ENCODE measurements at regions not wholly inside any gene's neighbourhood (a gene's known extent, or its start where the extent isn't known, plus 50 kb on each side); places are given as distances from the start of the nearest gene placed in this dataset.
A peak's percentile ranks its signal among the peaks of the same experiment; 100 is the strongest.
"Not testable (repeated sequence)": the region's sequence is repeated elsewhere in the genome, so short reads cannot be mapped to it uniquely, and the experiment has no call there.

DNA sequence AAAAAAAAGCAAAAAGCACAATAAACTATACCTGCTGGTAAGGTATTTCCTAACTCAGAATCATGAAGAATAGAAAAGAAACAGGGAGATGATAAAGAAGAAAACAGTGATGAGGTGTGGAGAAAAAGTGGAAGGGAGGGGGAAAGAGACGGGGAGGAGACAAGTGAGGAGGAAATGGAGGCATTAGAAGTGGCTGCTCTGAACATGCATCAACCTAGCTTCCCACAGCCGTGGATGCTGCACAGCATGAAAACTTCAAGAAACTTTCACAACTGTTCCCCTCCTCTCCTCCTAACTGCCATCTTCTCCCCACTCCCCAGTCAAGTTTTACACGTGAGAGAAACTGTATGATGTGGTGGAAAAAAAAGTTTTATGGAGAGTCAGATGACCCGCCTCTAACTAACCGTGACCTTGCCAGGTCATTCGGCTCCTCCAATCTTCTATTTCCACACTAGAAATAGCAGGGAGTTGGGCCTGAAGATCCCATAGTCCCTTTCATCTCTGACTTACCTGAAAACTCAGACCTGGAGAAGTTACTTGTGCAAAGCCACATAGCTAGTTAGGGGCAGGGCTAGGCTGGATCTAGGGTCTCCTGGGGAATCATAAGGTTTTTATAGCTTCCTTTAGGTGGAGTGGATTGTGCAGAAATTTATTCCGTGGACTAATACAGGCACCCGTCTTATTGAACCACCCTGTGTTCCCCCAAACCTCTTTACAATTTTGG is 461.9 kb downstream of the KLF5 start:
- Mint-ChIP-seq H3K27ac (peak overlapping the region; percentile 86 to 91), H3K9me3 (peaks cover 0 to 7% of the 10 kb centered on the region in 2 donors), H3K36me3 (no peaks in the 10 kb centered on the region)
- DNase-seq (ENCODE audit: low spot score in 2 of 2) (peak in 1 of 2 donors; percentile 3), ATAC-seq (peak; percentile 41 to 74)

DNA sequence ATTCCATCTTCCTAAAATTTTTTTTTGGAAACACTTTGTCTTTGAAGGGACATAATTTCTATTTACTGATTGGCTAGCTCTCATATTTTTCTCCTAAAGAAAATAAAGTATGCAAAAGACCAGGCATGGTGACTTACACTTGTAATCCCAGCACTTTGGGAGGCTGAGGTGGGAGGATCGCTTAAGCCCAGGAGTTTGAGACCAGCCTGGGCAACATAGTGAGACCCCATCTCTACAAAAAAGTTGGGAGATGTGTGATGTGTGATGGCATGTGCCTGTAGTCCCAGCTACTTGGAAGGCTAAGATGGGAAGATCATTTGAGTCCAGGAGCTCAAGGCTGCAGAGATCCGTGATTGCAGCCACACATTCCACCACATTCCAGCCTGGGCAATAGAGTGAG is 461.3 kb downstream of the KLF5 start:
- peak overlapping the region; percentile 86 to 91 for H3K27ac Mint-ChIP-seq
- not testable (repeated sequence) for ATAC-seq; H3K36me3 Mint-ChIP-seq; DNase-seq (ENCODE audit: low spot score in 2 of 2); H3K9me3 Mint-ChIP-seq

DNA sequence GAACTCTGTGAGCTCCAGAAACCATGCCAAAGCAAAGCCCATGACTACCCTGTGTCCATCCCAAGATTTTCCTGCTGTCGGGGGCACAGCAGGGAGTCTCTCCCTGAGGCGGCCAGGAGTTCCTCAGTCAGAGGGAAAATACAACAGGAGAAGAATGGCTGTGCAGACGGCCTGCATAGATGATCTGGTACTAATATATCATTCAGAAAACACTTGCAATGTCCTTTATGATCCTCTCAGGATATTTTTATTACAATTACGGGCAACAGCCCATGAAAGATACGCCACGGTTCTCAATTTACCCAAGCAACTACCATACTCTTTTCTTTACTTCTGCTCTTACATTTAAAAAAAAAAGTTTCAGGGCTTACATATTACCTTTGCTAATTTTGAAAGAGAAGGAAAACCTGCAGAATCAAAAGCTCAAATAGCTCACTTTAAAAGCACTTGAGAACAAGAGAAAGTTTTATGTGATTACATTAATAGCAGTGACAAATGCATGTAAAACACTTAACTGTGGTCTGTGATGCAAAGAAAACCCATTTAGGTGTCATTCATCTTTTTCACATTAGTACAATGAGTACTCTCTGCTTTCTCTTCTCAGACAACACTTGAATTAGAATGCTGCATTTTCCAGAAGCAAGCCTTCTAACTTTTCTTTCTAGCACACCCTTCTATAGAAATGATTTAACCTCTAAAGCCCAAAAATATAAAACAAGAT is 460.8 kb downstream of the KLF5 start:
- H3K9me3 Mint-ChIP-seq = peaks cover 0 to 7% of the 10 kb centered on the region in 2 donors
- DNase-seq (ENCODE audit: low spot score in 2 of 2) (no peak), ATAC-seq (no peak)
- H3K36me3 Mint-ChIP-seq = no peaks in the 10 kb centered on the region
- peak overlapping the region in 1 of 2 donors; percentile 86 for H3K27ac Mint-ChIP-seq

DNA sequence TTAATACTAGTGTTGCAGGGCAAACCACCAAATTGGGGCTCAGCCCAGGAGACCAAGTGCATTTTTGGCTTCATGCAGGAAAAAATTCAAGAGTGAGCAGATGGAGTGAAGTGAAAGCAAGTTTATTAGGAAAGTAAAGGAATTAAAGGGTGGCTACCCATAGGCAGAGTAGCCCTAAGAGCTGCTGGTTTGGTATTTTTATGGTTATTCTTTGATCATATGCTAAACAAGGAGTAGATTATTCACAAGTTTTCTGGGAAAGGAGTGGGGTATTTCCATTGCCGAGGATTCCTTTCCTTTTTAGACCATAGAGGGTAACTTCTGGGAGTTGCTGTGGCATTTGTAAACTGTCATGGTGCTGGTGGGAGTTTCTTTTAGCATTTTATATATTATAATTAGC is 459.0 kb downstream of the KLF5 start:
- H3K9me3 Mint-ChIP-seq = peaks cover 0 to 7% of the 10 kb centered on the region in 2 donors
- no peaks in the 10 kb centered on the region for H3K36me3 Mint-ChIP-seq
- DNase-seq (ENCODE audit: low spot score in 2 of 2) (no peak), ATAC-seq (no peak)
- H3K27ac Mint-ChIP-seq = no peak overlapping the region

DNA sequence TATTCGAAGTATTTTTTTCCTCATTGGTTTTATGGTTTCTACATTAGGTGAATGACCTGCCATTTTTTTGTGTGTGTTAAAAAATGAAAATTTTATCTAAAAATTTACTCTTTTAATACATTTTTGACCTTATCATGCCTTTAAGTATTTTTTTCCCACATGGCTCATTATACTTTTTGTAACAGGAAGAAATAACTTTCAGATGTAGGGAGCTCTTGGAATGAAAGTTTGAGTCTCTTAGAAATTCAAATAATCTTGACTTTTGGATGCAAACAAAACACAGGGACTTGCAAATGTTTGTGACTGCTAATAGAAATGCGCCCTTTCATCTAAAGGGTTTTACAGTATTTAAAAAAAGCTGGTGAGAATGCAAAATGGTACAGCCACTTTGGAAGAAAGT is 457.9 kb downstream of the KLF5 start:
- no peak for DNase-seq (ENCODE audit: low spot score in 2 of 2)
- H3K27ac Mint-ChIP-seq = no peak overlapping the region
- H3K36me3 Mint-ChIP-seq = no peaks in the 10 kb centered on the region
- ATAC-seq = no peak
- H3K9me3 Mint-ChIP-seq = peaks cover 0 to 7% of the 10 kb centered on the region in 2 donors

DNA sequence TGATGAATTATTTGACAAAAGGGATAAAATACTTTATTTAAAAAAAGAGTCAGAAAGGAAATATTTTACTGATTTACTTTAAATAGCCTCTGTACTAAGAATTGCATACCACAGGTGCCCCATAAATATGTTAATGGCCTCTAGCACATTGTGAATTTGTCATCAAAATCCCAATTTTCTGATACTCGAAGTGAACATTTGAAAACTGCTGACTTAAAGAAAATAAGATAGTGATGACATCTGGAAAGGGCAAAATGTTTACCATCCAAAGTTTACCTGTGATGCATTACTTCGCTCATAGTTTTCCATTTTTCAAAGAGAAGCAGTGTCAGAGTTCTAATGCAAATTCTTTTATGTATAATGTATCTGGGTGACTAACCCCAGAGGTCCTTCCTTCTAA is 455.4 kb downstream of the KLF5 start:
- ATAC-seq (no peak), DNase-seq (ENCODE audit: low spot score in 2 of 2) (no peak)
- Mint-ChIP-seq H3K9me3 (peaks cover 10 to 13% of the 10 kb centered on the region in 2 donors), H3K27ac (no peak overlapping the region), H3K36me3 (peaks cover 0 to 5% of the 10 kb centered on the region in 2 donors)

DNA sequence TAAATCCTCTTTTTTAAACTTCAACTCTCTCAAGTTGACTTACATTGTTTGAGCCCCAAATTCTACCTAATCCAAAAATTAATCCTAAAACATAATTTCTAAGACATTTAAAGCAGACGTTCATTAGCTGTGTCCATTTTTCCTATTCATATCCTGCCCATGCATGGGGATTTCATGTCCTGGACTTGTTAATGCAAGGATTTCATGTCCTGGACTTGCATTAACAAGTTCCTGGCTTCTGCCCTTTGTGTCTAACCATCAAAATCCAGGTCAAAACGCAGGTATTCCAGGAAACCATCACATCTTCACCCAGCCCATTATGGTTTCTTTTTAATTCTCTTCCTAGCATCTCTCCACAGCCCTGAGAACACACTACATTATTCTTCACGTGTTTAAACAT is 454.9 kb downstream of the KLF5 start:
- peaks cover 0 to 5% of the 10 kb centered on the region in 2 donors for H3K36me3 Mint-ChIP-seq
- ATAC-seq = no peak

DNA sequence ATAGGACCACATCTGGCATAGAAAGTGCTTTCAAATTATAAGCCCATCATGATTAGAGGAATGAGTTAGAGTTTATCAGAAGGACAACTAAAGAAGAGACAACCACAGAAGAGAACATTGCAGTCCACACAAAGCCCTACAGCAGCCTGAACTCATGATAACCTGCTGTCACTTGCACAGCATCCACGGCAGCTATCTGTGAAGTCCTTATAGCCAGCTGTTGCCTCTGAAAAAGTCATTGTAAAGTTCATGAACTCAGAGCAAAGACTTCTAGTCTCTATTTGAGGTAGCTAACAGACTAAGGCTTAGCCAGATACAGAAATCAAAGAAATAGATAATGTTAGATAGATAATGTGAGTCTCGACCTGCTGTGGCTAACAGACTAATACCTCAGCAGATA is 450.0 kb downstream of the KLF5 start:
- H3K36me3 Mint-ChIP-seq = peaks cover 0 to 5% of the 10 kb centered on the region in 2 donors
- DNase-seq (ENCODE audit: low spot score in 2 of 2) (no peak), ATAC-seq (no peak)
- peaks cover 5 to 10% of the 10 kb centered on the region in 2 donors for H3K9me3 Mint-ChIP-seq
- no peak overlapping the region for H3K27ac Mint-ChIP-seq

More for the DNA sequence above, 454.9 kb downstream of the KLF5 start:
- no peak for DNase-seq (ENCODE audit: low spot score in 2 of 2)
- Mint-ChIP-seq H3K9me3 (peaks cover 10 to 13% of the 10 kb centered on the region in 2 donors), H3K27ac (no peak overlapping the region)

DNA sequence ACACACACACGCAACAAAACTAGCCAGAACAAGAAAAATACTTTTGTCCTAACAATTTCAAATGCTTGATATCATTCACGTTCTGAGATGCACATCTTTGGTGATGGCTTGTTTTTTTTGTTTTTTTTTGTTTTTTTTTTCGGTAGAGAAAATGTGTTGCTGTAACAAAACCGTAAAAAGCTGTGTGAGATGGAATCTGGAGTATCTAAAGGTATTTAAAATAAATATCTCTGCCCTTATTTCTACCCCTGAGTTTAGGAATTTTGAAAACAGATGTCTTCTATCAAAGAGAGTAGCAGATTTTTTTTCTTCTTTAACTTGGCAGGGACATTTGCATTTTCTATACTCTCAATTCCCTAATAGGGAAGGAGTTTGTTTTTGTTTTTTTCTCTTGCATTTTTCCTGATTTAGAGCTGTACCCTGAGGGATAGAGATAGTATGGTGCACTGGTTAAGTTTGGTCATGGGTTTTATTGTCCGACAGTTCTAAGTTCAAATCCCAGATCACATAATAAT is 446.6 kb downstream of the KLF5 start:
- Mint-ChIP-seq H3K36me3 (no peaks in the 10 kb centered on the region), H3K9me3 (peaks cover 0 to 4% of the 10 kb centered on the region in 2 donors), H3K27ac (no peak overlapping the region)
- DNase-seq (ENCODE audit: low spot score in 2 of 2) = no peak
- no peak for ATAC-seq

DNA sequence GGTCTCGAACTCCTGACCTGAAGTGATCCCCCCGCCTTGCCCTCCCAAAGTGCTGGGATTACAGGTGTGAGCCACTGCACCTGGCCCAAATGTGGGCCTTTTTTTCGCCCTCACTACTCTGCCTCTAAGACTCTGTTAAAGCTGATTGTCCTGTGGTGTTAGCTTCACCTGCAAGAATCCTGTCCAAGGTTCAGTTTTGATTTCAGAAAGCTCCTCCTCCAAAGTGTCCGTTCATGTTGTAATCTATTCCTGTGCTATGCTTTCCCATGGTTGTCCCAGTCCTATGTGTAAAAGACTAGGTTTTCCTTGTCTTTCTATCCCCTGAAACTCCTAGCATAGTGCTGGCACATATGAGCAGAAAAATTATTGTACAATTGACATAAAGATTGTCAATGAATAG is 440.9 kb downstream of the KLF5 start:
- no peak overlapping the region for H3K27ac Mint-ChIP-seq
- no peaks in the 10 kb centered on the region for H3K9me3 Mint-ChIP-seq
- H3K36me3 Mint-ChIP-seq = no peaks in the 10 kb centered on the region
- DNase-seq (ENCODE audit: low spot score in 2 of 2) (no peak), ATAC-seq (no peak)

DNA sequence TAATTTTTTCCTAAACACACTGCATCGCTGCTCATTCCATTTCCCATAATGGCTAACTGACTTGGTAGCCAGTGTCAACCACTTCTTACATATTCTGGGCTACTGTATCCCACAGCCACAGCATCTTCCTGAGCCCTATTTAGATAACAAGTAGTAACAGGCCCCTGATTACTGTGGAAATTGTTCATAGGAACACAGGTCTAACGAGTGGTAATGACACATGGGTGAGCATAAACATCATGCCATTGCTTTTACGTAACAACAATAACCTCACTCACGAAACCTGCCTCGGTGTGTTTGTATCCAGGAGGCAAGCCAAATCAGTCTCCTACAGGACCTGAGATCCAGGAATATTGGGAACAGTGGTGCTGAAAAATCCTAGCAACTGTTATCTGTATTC is 438.6 kb downstream of the KLF5 start:
- DNase-seq (ENCODE audit: low spot score in 2 of 2) = no peak
- Mint-ChIP-seq H3K9me3 (no peaks in the 10 kb centered on the region), H3K36me3 (no peaks in the 10 kb centered on the region), H3K27ac (no peak overlapping the region)
- ATAC-seq = no peak

DNA sequence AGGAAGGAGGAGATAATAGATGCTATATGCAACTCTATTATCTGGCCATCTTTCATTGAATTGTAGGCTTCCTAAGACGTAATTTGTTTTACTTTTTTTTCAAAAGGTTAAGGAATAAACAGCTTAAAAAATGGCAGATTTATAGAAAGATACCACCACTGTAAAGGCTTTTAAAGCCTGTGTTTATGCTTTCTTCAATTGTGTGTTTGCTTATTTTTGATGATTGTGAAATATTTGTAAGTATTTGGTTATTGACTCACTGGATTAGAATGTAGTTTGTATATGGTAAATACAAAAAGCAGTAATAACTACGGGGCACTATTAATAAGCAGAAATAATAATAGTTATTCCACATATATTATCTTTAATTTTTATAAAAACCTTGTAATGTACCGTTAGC is 437.9 kb downstream of the KLF5 start:
- no peaks in the 10 kb centered on the region for H3K9me3 Mint-ChIP-seq
- ATAC-seq (no peak), DNase-seq (ENCODE audit: low spot score in 2 of 2) (no peak)
- H3K27ac Mint-ChIP-seq = no peak overlapping the region
- no peaks in the 10 kb centered on the region for H3K36me3 Mint-ChIP-seq

DNA sequence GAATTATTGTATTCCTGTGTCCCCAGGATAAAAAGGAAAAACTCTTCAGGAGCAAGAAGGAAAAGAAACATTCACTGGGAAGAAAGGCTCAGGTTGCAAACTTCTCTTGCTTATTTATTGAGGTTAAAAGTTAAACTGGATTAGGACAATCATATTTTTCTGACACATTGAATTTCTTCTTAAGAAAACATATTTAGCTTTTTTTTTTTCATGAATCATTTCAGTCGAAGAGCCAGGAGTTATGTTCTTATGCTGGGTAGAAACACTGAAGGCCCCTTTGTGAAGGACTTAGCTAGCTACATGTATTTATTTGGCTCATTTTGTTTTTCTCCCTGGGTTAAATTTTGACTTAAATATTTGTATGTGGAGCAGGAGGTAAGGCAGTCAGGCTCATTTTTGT is 434.0 kb downstream of the KLF5 start:
- DNase-seq (ENCODE audit: low spot score in 2 of 2) (no peak), ATAC-seq (no peak)
- H3K36me3 Mint-ChIP-seq = no peaks in the 10 kb centered on the region
- no peak overlapping the region for H3K27ac Mint-ChIP-seq
- H3K9me3 Mint-ChIP-seq = peaks cover 6 to 14% of the 10 kb centered on the region in 2 donors

DNA sequence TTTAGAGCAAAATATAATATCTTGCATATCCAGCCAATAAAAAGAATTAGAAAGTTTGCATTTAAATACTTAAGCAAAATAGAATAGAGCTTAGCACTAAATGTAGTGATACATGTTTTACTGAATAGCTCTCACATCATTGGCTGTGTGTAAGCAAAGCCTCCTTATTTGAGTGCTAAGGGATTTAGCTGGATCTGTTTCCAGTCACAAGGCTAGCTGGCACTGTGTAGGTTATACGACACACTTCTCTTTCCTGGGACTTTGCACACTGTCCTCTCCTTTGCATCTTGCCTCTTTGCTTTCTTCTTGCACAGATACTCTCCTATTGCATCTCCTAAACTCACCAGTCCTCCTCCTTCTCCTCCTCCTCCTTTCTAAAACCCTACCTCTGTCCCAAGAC is 423.8 kb downstream of the KLF5 start:
- Mint-ChIP-seq H3K27ac (no peak overlapping the region), H3K9me3 (peaks cover 0 to 3% of the 10 kb centered on the region in 2 donors), H3K36me3 (no peaks in the 10 kb centered on the region)
- ATAC-seq = no peak
- no peak for DNase-seq (ENCODE audit: low spot score in 2 of 2)

DNA sequence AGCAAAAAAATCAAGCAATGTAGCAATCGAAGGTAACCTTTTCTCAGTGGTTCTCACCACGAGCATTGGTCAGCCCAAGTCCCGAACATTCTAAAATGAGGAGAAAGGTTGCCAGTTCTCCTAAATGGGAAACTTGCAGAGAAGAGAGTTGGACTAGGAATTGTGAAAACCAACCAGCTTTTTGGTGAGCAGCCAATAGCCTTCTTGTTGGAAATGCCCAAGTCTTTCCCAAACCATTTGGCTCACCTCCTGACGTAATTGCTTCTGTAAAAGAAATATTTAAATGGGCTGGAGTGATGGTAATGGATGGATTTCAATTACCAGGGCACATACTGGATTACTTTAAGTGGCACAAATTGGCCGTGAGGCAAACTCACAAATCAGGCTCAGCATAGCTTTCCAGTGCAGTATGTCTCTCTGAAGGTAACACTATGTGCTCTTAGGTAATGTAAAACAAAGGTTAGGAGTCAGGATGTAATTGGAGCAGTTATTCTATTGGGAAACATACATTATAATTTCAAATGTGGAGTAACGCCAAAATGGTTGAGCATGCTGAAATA is 423.2 kb downstream of the KLF5 start:
- no peak for ATAC-seq
- H3K27ac Mint-ChIP-seq = no peak overlapping the region
- H3K9me3 Mint-ChIP-seq = peaks cover 0 to 3% of the 10 kb centered on the region in 2 donors
- no peaks in the 10 kb centered on the region for H3K36me3 Mint-ChIP-seq
- DNase-seq (ENCODE audit: low spot score in 2 of 2) = no peak

DNA sequence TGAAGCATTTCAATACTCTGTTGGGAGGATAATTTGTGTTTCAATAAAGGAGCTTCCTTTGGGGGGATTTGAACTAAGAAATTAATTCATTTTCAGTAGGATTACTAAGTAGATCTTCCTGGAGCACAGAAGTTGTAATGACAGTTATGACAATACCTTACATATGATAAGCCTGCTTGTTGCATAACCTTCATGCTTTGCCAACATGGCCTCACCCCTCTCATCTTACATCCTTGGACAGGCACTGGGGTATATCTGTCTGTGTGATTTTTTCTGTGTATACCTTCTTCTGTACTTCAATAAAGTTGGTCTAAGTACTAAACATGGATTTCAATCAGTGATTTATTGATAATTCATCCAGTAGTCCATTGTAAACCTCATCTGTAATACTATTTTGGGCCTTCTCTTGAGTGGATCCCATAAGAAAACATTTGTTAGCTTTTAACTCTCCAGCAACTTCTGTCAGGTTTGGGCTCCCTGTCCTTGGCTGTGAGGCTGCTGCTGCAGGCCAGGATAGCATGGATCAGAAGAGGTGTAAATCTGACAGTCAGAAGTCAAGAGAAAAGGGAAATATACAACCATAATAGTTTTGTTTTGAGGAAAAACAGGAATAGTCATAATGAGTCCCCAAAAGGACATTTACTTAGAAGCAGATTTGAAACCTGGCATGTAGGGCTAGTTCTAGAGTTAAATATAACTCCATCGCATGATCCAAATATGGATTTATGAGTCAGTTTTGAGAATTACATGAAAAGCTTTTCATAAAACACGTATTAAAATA is 422.2 kb downstream of the KLF5 start:
- DNase-seq (ENCODE audit: low spot score in 2 of 2) = no peak
- Mint-ChIP-seq H3K9me3 (no peaks in the 10 kb centered on the region), H3K36me3 (no peaks in the 10 kb centered on the region), H3K27ac (no peak overlapping the region)
- ATAC-seq = no peak

DNA sequence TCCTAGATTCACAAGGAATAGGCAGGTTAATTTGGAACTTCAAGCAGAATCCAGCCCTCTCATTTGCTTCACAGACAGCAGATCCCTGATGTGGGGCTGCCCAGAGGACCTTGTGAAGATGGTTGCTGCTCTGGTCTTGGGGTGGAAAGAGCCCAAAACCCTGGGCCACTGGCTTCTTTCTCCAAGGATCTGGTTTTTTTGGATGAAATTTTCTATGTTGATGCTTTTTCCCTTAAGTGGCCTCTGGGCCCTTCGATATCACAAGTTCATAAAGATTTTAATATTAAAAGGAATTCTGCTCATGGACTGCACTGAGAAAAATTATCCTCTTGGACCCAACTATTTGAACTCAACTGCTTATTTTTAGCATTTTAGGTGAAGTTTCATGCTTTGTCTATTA is 421.1 kb downstream of the KLF5 start:
- ATAC-seq (no peak), DNase-seq (ENCODE audit: low spot score in 2 of 2) (no peak)
- no peaks in the 10 kb centered on the region for H3K36me3 Mint-ChIP-seq
- no peak overlapping the region for H3K27ac Mint-ChIP-seq
- no peaks in the 10 kb centered on the region for H3K9me3 Mint-ChIP-seq

Measured in activated naive CD4-positive, alpha-beta T cell treated with anti-CD3 and anti-CD28 coated beads, Interleukin-2, amount 50 U/mL, for 72 hours (primary cell).